HG02610 (cell line): ENCODE measurements at regions not wholly inside any gene's neighbourhood (a gene's known extent, or its start where the extent isn't known, plus 50 kb on each side); places are given as distances from the start of the nearest gene placed in this dataset.
A peak's percentile ranks its signal among the peaks of the same experiment; 100 is the strongest.

Source experiments
- ATAC-seq: cut with Tn5 transposase; IDR thresholded peaks from one replicate; pipeline ENCODE4 v1.9.1; 2021; ENCODE audit warnings: mild to moderate bottlenecking, moderate library complexity; ENCODE audit not compliant: unreplicated experiment

GRCh38 chr2:196248467-196249094 is 77.2 kb upstream of the STK17B start:
- no peak for ATAC-seq

GRCh38 chr2:196249171-196249570 is 77.8 kb upstream of the STK17B start:
- no peak for ATAC-seq

- peak; percentile 69 for ATAC-seq
These were observed 78.5 kb upstream of the STK17B start for GRCh38 chr2:196249860-196250259.

GRCh38 chr2:196251132-196251531 is 79.8 kb upstream of the STK17B start:
- ATAC-seq = no peak

- ATAC-seq = peak; percentile 55
These were observed 81.2 kb upstream of the STK17B start for GRCh38 chr2:196252408-196253115.

GRCh38 chr2:196253116-196253480 is 81.7 kb upstream of the STK17B start:
- ATAC-seq = peak; percentile 28

- no peak for ATAC-seq
These were observed 85.2 kb upstream of the STK17B start for GRCh38 chr2:196256585-196256984.

GRCh38 chr2:196257086-196257485 is 85.7 kb upstream of the STK17B start:
- no peak for ATAC-seq

GRCh38 chr2:196258407-196258806 is 87.0 kb upstream of the STK17B start:
- ATAC-seq = no peak

GRCh38 chr2:196259507-196260481 is 88.4 kb upstream of the STK17B start:
- ATAC-seq = no peak

- ATAC-seq = no peak
These were observed 89.2 kb upstream of the STK17B start for GRCh38 chr2:196260546-196260945.

- no peak for ATAC-seq
These were observed 91.2 kb upstream of the STK17B start for GRCh38 chr2:196262606-196263005.

- peak; percentile 94 for ATAC-seq
These were observed 91.9 kb upstream of the STK17B start for GRCh38 chr2:196263181-196263747.

- ATAC-seq = no peak
These were observed 95.0 kb upstream of the STK17B start for GRCh38 chr2:196266351-196266750.

- ATAC-seq = no peak
These were observed 95.5 kb upstream of the STK17B start for GRCh38 chr2:196266855-196267254.

- no peak for ATAC-seq
These were observed 96.6 kb upstream of the STK17B start for GRCh38 chr2:196268025-196268424.

- ATAC-seq = no peak
These were observed 97.4 kb upstream of the STK17B start for GRCh38 chr2:196268538-196269338.

GRCh38 chr2:196271795-196272194 is 100.4 kb upstream of the STK17B start:
- no peak for ATAC-seq

GRCh38 chr2:196274387-196274809 is 103.0 kb upstream of the STK17B start:
- ATAC-seq = peak; percentile 48

GRCh38 chr2:196275646-196276352 is 104.4 kb upstream of the STK17B start:
- ATAC-seq = no peak
